HG03432 (cell line): ENCODE measurements at regions not wholly inside any gene's neighbourhood (a gene's known extent, or its start where the extent isn't known, plus 50 kb on each side); places are given as distances from the start of the nearest gene placed in this dataset.
"Not testable (repeated sequence)": the region's sequence is repeated elsewhere in the genome, so short reads cannot be mapped to it uniquely, and the experiment has no call there.

ENCODE experiments used
- ATAC-seq: cut with Tn5 transposase; IDR thresholded peaks from one replicate; pipeline ENCODE4 v1.9.1; 2021; ENCODE audit warnings: mild to moderate bottlenecking, moderate library complexity; ENCODE audit not compliant: unreplicated experiment

- ATAC-seq = no peak
Observed at GRCh38 chr5:155113888-155114287, 100.3 kb downstream of the KIF4B start.

- no peak for ATAC-seq
Observed at GRCh38 chr5:155114655-155115054, 101.1 kb downstream of the KIF4B start.

- ATAC-seq = no peak
Observed at GRCh38 chr5:155116456-155117251, 103.1 kb downstream of the KIF4B start.

- no peak for ATAC-seq
Observed at GRCh38 chr5:155125551-155126095, 112.1 kb downstream of the KIF4B start.

- no peak for ATAC-seq
Observed at GRCh38 chr5:155126573-155126972, 113.0 kb downstream of the KIF4B start.

- ATAC-seq = no peak
Observed at GRCh38 chr5:155127552-155127951, 114.0 kb downstream of the KIF4B start.

GRCh38 chr5:155128786-155129512 lies 115.4 kb downstream of the KIF4B start:
- no peak for ATAC-seq

GRCh38 chr5:155129513-155129880 lies 115.9 kb downstream of the KIF4B start:
- ATAC-seq = no peak

- ATAC-seq = no peak
Observed at GRCh38 chr5:155134130-155134529, 120.6 kb downstream of the KIF4B start.

- ATAC-seq = no peak
Observed at GRCh38 chr5:155136216-155136850, 122.8 kb downstream of the KIF4B start.

GRCh38 chr5:155137683-155138082 lies 124.1 kb downstream of the KIF4B start:
- no peak for ATAC-seq

- no peak for ATAC-seq
Observed at GRCh38 chr5:155140646-155141045, 127.1 kb downstream of the KIF4B start.

GRCh38 chr5:155144956-155145355 lies 131.4 kb downstream of the KIF4B start:
- ATAC-seq = no peak

GRCh38 chr5:155147222-155147621 lies 133.7 kb downstream of the KIF4B start:
- ATAC-seq = no peak

- peak; percentile 62 for ATAC-seq
Observed at GRCh38 chr5:155148694-155149093, 135.1 kb downstream of the KIF4B start.

- ATAC-seq = no peak
Observed at GRCh38 chr5:155150012-155150411, 136.5 kb downstream of the KIF4B start.

- no peak for ATAC-seq
Observed at GRCh38 chr5:155154973-155155372, 141.4 kb downstream of the KIF4B start.

- ATAC-seq = not testable (repeated sequence)
Observed at GRCh38 chr5:155163084-155163483, 149.5 kb downstream of the KIF4B start.

- ATAC-seq = no peak
Observed at GRCh38 chr5:155167736-155168135, 154.2 kb downstream of the KIF4B start.

GRCh38 chr5:155181542-155181941 lies 168.0 kb downstream of the KIF4B start:
- ATAC-seq = no peak

- no peak for ATAC-seq
Observed at GRCh38 chr5:155189476-155189875, 175.9 kb downstream of the KIF4B start.

- no peak for ATAC-seq
Observed at GRCh38 chr5:155189981-155190380, 176.4 kb downstream of the KIF4B start.
